Activated CD8-positive, alpha-beta T cell treated with anti-CD3 and anti-CD28 coated beads for 36 hours (primary cell): ENCODE measurements at regions not wholly inside any gene's neighbourhood (a gene's known extent, or its start where the extent isn't known, plus 50 kb on each side); places are given as distances from the start of the nearest gene placed in this dataset.

Experiments used
- ATAC-seq: fragments of 200-7000 bp; cut with Tn5 transposase; one replicate; pipeline ENCODE4 v1.10.0; 2021; ENCODE audit warnings: mild to moderate bottlenecking, moderate library complexity
- CTCF ChIA-PET: fragments of 350-600 bp; sonication (Branson Sonifier 250); formaldehyde crosslinking; loops from one replicate; lab custom pipeline; 2021; ENCODE audit warnings: antibody characterized with exemption; lab: Charles Lee
- POLR2A ChIA-PET: fragments of 350-600 bp; sonication (Branson Sonifier 250); formaldehyde crosslinking; loops from one replicate; lab custom pipeline; 2021; ENCODE audit warnings: antibody characterized with exemption; lab: Charles Lee
- DNase-seq: peaks from one replicate; pipeline ENCODE4 v3.0.0-alpha.2; 2020
- H3K27ac Mint-ChIP-seq: one replicate; pipeline ENCODE4 v1.8.0; 2021; ENCODE audit warnings: mild to moderate bottlenecking, mixed read lengths
- H3K27me3 Mint-ChIP-seq: one replicate; pipeline ENCODE4 v1.8.0; 2021; ENCODE audit warnings: mixed read lengths
- H3K36me3 Mint-ChIP-seq: one replicate; pipeline ENCODE4 v1.8.0; 2021; ENCODE audit warnings: low read depth, mixed read lengths
- H3K4me1 Mint-ChIP-seq: one replicate; pipeline ENCODE4 v1.8.0; 2021; ENCODE audit warnings: low read depth, mixed read lengths
- H3K4me3 Mint-ChIP-seq: one replicate; pipeline ENCODE4 v1.8.0; 2021; ENCODE audit warnings: mild to moderate bottlenecking, moderate library complexity, mixed read lengths
- H3K9me3 Mint-ChIP-seq: one replicate; pipeline ENCODE4 v1.8.0; 2021; ENCODE audit warnings: mixed read lengths
- intact Hi-C: fragments of 100-400 bp; cut with micrococcal nuclease; formaldehyde crosslinking; loops from one replicate; pipeline ENCODE4 v1.10.0; 2022
- TF ChIP-seq, protein P1 (sequence below): fragments of 200-600 bp; IDR thresholded peaks from one replicate; pipeline ENCODE4 v1.8.0; 2022; ENCODE audit warnings: antibody characterized with exemption, mild to moderate bottlenecking

DNA sequence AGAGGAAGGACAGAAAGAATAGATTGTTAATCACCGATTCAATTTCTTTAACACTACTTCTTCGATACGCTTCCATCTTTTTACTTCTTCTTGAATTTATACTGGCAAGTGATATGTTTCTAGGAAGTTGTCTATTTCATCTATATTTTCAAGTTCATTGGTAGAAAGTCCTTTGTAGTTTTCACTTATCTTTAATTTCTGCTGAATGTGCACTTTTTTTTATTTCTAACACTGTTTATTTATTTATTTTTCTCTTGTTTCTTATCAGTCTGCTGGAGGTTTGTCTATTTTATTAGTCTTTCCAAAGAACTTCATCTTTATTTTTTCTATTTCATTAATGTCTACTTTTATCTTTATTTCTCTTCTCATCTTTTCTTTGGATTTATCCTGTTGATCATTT lies 63.6 kb downstream of the SIX1 start:
- POLR2A ChIA-PET: no interaction called here
- Mint-ChIP-seq H3K4me1 (no peaks in the 10 kb centered on the region), H3K36me3 (no peaks in the 10 kb centered on the region), H3K9me3 (no peaks in the 10 kb centered on the region), H3K4me3 (no peak overlapping the region), H3K27me3 (peaks cover 3% of the 10 kb centered on the region), H3K27ac (no peak overlapping the region)
- DNase-seq (no peak), ATAC-seq (no peak)
- TF ChIP-seq, protein P1, sequence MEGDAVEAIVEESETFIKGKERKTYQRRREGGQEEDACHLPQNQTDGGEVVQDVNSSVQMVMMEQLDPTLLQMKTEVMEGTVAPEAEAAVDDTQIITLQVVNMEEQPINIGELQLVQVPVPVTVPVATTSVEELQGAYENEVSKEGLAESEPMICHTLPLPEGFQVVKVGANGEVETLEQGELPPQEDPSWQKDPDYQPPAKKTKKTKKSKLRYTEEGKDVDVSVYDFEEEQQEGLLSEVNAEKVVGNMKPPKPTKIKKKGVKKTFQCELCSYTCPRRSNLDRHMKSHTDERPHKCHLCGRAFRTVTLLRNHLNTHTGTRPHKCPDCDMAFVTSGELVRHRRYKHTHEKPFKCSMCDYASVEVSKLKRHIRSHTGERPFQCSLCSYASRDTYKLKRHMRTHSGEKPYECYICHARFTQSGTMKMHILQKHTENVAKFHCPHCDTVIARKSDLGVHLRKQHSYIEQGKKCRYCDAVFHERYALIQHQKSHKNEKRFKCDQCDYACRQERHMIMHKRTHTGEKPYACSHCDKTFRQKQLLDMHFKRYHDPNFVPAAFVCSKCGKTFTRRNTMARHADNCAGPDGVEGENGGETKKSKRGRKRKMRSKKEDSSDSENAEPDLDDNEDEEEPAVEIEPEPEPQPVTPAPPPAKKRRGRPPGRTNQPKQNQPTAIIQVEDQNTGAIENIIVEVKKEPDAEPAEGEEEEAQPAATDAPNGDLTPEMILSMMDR: no peak
- CTCF ChIA-PET: no interaction called here
- intact Hi-C loops: no loop called here

DNA sequence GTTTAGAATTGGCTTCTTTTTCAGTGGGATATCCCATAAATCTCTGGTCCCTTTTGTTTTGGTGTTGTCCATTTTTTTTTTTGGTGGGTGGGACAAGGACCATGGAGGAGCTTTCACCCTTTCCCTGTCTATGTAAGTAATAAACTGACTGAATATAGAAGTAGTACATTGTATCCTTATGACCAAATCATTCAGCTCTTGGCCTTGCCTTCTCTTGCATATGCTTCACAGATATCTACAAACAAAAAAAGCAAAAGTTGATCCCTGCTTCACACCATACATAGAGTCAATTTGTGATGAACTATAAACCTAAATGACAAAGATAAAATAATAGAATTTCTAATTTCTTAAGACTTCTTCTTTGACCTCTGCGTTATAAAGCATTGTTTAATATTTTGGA lies 59.8 kb downstream of the SIX1 start:
- no peaks in the 10 kb centered on the region for H3K4me1 Mint-ChIP-seq
- TF ChIP-seq, protein P1: no peak
- H3K27ac Mint-ChIP-seq: no peak overlapping the region
- POLR2A ChIA-PET: no interaction called here
- ATAC-seq (no peak), DNase-seq (no peak)
- peaks cover 5% of the 10 kb centered on the region for H3K27me3 Mint-ChIP-seq
- intact Hi-C loops: no loop called here
- no peaks in the 10 kb centered on the region for H3K36me3 Mint-ChIP-seq
- no peak overlapping the region for H3K4me3 Mint-ChIP-seq
- H3K9me3 Mint-ChIP-seq: no peaks in the 10 kb centered on the region
- CTCF ChIA-PET: interaction anchor here (1.3 kb wide), 1 partner anchor 239 kb away, joined by 3 read pairs; no protein-coding TSS in a partner anchor

DNA sequence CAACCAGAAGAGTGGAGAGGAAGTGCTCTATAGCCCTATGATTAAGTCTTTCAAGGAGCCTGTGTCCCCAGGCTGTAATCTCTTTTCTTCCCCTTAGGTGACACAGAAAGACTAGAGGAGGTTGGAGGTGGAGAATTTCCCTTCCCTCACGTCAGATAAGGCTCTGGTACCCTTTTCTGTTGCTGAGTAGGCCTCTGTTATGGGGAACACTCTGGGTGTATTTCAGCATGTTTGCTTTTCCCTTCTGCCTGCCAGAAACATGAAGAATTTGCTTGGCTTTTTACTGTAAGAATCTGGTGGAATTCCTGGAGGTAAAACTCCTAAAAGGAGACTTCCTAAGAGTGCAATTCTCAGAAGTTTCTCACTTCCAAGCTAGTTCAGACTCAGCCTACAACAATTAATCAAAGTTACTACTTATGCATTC lies 58.3 kb downstream of the SIX1 start:
- CTCF ChIA-PET: interaction anchor here (0.7 kb wide), 1 partner anchor 48 kb away, joined by 3 read pairs; no protein-coding TSS in a partner anchor
- H3K36me3 Mint-ChIP-seq: no peaks in the 10 kb centered on the region
- no peaks in the 10 kb centered on the region for H3K9me3 Mint-ChIP-seq
- peaks cover 5% of the 10 kb centered on the region for H3K27me3 Mint-ChIP-seq
- H3K4me1 Mint-ChIP-seq: no peaks in the 10 kb centered on the region
- intact Hi-C loops: no loop called here
- no peak overlapping the region for H3K27ac Mint-ChIP-seq
- TF ChIP-seq, protein P1: no peak
- POLR2A ChIA-PET: no interaction called here
- no peak overlapping the region for H3K4me3 Mint-ChIP-seq
- DNase-seq (no peak), ATAC-seq (peak; percentile 42)
